ENCODE measurements at regions not wholly inside any gene's neighbourhood (a gene's known extent, or its start where the extent isn't known, plus 50 kb on each side); places are given as distances from the start of the nearest gene placed in this dataset.
"Not testable (repeated sequence)": the region's sequence is repeated elsewhere in the genome, so short reads cannot be mapped to it uniquely, and the experiment has no call there.

- H3K4me3 ChIP-seq (ENCODE audit: low read depth, low read length), result no peak overlapping the region
- no peak for TF ChIP-seq CTCF (IDR thresholded peaks at IDR 0.05; ENCODE audit: insufficient read depth, low read depth, low read length, missing control alignments)
- no peak for DNase-seq (ENCODE audit: low read depth)
Observed at GRCh38 chr18:30163573-30163972, 879.0 kb downstream of the DSC3 start.

DNA sequence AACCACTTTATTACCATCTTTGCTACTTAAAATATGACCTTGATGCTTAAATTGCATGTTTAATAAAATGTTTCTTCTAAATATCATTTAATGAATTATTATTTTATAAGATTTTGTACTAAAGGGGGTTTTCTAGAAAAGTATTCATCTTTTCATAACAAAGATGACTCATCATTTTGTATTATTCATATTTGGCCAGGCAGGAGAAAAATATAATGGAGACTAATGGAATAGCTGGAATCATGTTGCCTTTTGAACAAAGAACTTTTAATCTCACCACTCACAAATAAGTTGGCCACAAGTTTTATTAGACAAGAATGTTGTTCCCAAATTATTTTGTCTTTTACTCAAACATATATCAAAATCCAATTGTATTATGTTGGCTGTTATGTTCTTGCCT, 882.4 kb downstream of the DSC3 start:
- H3K4me3 ChIP-seq (ENCODE audit: low read depth, low read length), result no peak overlapping the region
- no peak for TF ChIP-seq CTCF (IDR thresholded peaks at IDR 0.05; ENCODE audit: insufficient read depth, low read depth, low read length, missing control alignments)
- DNase-seq (ENCODE audit: low read depth), result no peak

- H3K4me3 ChIP-seq (ENCODE audit: low read depth, low read length), result no peak overlapping the region
- TF ChIP-seq CTCF (IDR thresholded peaks at IDR 0.05; ENCODE audit: insufficient read depth, low read depth, low read length, missing control alignments), result no peak
- DNase-seq (ENCODE audit: low read depth), result no peak
Observed at GRCh38 chr18:30150586-30151250, 891.8 kb downstream of the DSC3 start.

- DNase-seq (ENCODE audit: low read depth), result no peak
- no peak overlapping the region for H3K4me3 ChIP-seq (ENCODE audit: low read depth, low read length)
- TF ChIP-seq CTCF (IDR thresholded peaks at IDR 0.05; ENCODE audit: insufficient read depth, low read depth, low read length, missing control alignments), result no peak
Observed at GRCh38 chr18:30149585-30149984, 893.0 kb downstream of the DSC3 start.

DNA sequence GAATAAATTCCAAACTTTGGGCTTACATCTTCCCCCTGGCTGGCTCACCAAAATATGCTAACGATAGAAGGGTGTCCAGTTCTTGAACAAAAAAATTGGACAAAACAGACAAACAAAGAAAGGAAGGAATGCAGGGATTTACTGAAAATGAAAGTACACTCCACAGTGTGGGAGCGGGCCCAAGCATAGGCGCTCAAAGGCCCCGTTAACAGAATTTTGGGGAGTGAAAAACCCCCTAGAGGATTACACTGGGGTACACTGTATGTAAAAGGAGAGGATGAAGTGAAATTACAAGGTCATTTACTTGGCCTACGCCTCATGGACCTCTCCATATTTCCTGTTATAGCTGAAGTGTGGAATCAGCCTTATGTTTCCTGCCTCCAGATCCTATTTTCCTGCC, 899.7 kb downstream of the DSC3 start:
- H3K4me3 ChIP-seq (ENCODE audit: low read depth, low read length), result no peak overlapping the region
- TF ChIP-seq CTCF (IDR thresholded peaks at IDR 0.05; ENCODE audit: insufficient read depth, low read depth, low read length, missing control alignments), result no peak
- no peak for DNase-seq (ENCODE audit: low read depth)

GRCh38 chr18:30142248-30142647, 900.3 kb downstream of the DSC3 start:
- no peak for TF ChIP-seq CTCF (IDR thresholded peaks at IDR 0.05; ENCODE audit: insufficient read depth, low read depth, low read length, missing control alignments)
- DNase-seq (ENCODE audit: low read depth), result no peak
- H3K4me3 ChIP-seq (ENCODE audit: low read depth, low read length), result no peak overlapping the region

- DNase-seq (ENCODE audit: low read depth); H3K4me3 ChIP-seq (ENCODE audit: low read depth, low read length): not testable (repeated sequence)
Observed at GRCh38 chr18:30141506-30141905, 901.0 kb downstream of the DSC3 start.

Measured in GM12865 (cell line).